ENCODE measurements at regions not wholly inside any gene's neighbourhood (a gene's known extent, or its start where the extent isn't known, plus 50 kb on each side); places are given as distances from the start of the nearest gene placed in this dataset.
A peak's percentile ranks its signal among the peaks of the same experiment; 100 is the strongest.

GRCh38 chr12:46907791-46908190, 82.0 kb upstream of the SLC38A4 start:
- TF ChIP-seq CTCF (optimal IDR thresholded peaks at IDR 0.05 in 1 of 3, IDR thresholded peaks at IDR 0.05 in 1 of 3, conservative IDR thresholded peaks at IDR 0.05 in 1 of 3; ENCODE audit: extremely low read depth in 1 of 3, insufficient read depth in 2 of 3, low read length in 3 of 3) (no peak), EZH2 (IDR thresholded peaks at IDR 0.05; ENCODE audit: low read length) (no peak)
- H3K9me3 ChIP-seq (ENCODE audit: control insufficient read depth, low read depth, low read length): no peaks in the 10 kb centered on the region
- H3K4me3 ChIP-seq (ENCODE audit: control insufficient read depth in 2 of 3, extremely low read depth in 1 of 3, insufficient read depth in 2 of 3, low read depth in 1 of 3, low read length in 3 of 3): no peak overlapping the region
- H4K20me1 ChIP-seq (ENCODE audit: control insufficient read depth, extremely low read depth, insufficient read depth, low read length): no peaks in the 10 kb centered on the region
- peak overlapping the region; percentile 12 for H2AFZ ChIP-seq (ENCODE audit: control insufficient read depth, low read length)
- H3K9ac ChIP-seq (ENCODE audit: control insufficient read depth, extremely low read depth, insufficient read depth, low read length): no peak overlapping the region
- H3K36me3 ChIP-seq (ENCODE audit: control insufficient read depth in 2 of 2, extremely low read depth in 1 of 2, insufficient read depth in 2 of 2, low read length in 2 of 2): no peaks in the 10 kb centered on the region
- no peaks in the 10 kb centered on the region for H3K9me1 ChIP-seq (ENCODE audit: control insufficient read depth, extremely low read depth, insufficient read depth, low read length)
- no peaks in the 10 kb centered on the region for H3K27me3 ChIP-seq (ENCODE audit: control insufficient read depth, extremely low read depth, insufficient read depth, low read length)
- H3K27ac ChIP-seq (ENCODE audit: control insufficient read depth, insufficient read depth, low read length): peak overlapping the region; percentile 94
- DNase-seq (ENCODE audit: low read depth, low spot score) (no peak), FAIRE-seq (no peak)
- H3K4me1 ChIP-seq (ENCODE audit: control insufficient read depth, extremely low read depth, insufficient read depth, low read length): peaks cover 24% of the 10 kb centered on the region
- no peaks in the 10 kb centered on the region for H3K79me2 ChIP-seq (ENCODE audit: control insufficient read depth, insufficient read depth, low read length)
- H3K4me2 ChIP-seq (ENCODE audit: control insufficient read depth, extremely low read depth, insufficient read depth, low read depth, low read length): no peak overlapping the region
- dilution Hi-C loops (cut with MboI; ENCODE audit: extremely low pct_ligation_motif_present, low sequenced_read_pairs): no loop called here

- H3K36me3 ChIP-seq (ENCODE audit: control insufficient read depth in 2 of 2, extremely low read depth in 1 of 2, insufficient read depth in 2 of 2, low read length in 2 of 2): no peaks in the 10 kb centered on the region
- TF ChIP-seq EZH2 (IDR thresholded peaks at IDR 0.05; ENCODE audit: low read length) (no peak), CTCF (optimal IDR thresholded peaks at IDR 0.05 in 1 of 3, IDR thresholded peaks at IDR 0.05 in 1 of 3, conservative IDR thresholded peaks at IDR 0.05 in 1 of 3; ENCODE audit: extremely low read depth in 1 of 3, insufficient read depth in 2 of 3, low read length in 3 of 3) (peak in 2 of 3 experiments; percentile 4 to 6)
- no peaks in the 10 kb centered on the region for H3K79me2 ChIP-seq (ENCODE audit: control insufficient read depth, insufficient read depth, low read length)
- H4K20me1 ChIP-seq (ENCODE audit: control insufficient read depth, extremely low read depth, insufficient read depth, low read length): no peaks in the 10 kb centered on the region
- FAIRE-seq (no peak), DNase-seq (ENCODE audit: low read depth, low spot score) (peak; percentile 86)
- no peaks in the 10 kb centered on the region for H3K9me1 ChIP-seq (ENCODE audit: control insufficient read depth, extremely low read depth, insufficient read depth, low read length)
- H3K4me3 ChIP-seq (ENCODE audit: control insufficient read depth in 2 of 3, extremely low read depth in 1 of 3, insufficient read depth in 2 of 3, low read depth in 1 of 3, low read length in 3 of 3): peak overlapping the region in 2 of 3 experiments; percentile 11 to 24
- H3K9ac ChIP-seq (ENCODE audit: control insufficient read depth, extremely low read depth, insufficient read depth, low read length): peak overlapping the region; percentile 73
- H2AFZ ChIP-seq (ENCODE audit: control insufficient read depth, low read length): peak overlapping the region; percentile 70
- no peaks in the 10 kb centered on the region for H3K27me3 ChIP-seq (ENCODE audit: control insufficient read depth, extremely low read depth, insufficient read depth, low read length)
- H3K9me3 ChIP-seq (ENCODE audit: control insufficient read depth, low read depth, low read length): no peaks in the 10 kb centered on the region
- H3K4me1 ChIP-seq (ENCODE audit: control insufficient read depth, extremely low read depth, insufficient read depth, low read length): peaks cover 24% of the 10 kb centered on the region
- H3K4me2 ChIP-seq (ENCODE audit: control insufficient read depth, extremely low read depth, insufficient read depth, low read depth, low read length): peak overlapping the region; percentile 84
- dilution Hi-C loops (cut with MboI; ENCODE audit: extremely low pct_ligation_motif_present, low sequenced_read_pairs): no loop called here
- peak overlapping the region; percentile 94 for H3K27ac ChIP-seq (ENCODE audit: control insufficient read depth, insufficient read depth, low read length)
These were observed 82.6 kb upstream of the SLC38A4 start for GRCh38 chr12:46908236-46908935.
